C4-2B (cell line): ENCODE measurements at regions not wholly inside any gene's neighbourhood (a gene's known extent, or its start where the extent isn't known, plus 50 kb on each side); places are given as distances from the start of the nearest gene placed in this dataset.

ENCODE experiments used
- ZFX ChIP-seq: fragments of 450-650 bp; IDR thresholded peaks from 2 replicates; pipeline ENCODE4 v1.6.1; 2017
- TF ChIP-seq, protein P1 (sequence below): fragments of 450-650 bp; conservative IDR thresholded peaks from 2 replicates; pipeline ENCODE4 v1.5.1; 2017; ENCODE audit warnings: mild to moderate bottlenecking

- TF ChIP-seq, protein P1, sequence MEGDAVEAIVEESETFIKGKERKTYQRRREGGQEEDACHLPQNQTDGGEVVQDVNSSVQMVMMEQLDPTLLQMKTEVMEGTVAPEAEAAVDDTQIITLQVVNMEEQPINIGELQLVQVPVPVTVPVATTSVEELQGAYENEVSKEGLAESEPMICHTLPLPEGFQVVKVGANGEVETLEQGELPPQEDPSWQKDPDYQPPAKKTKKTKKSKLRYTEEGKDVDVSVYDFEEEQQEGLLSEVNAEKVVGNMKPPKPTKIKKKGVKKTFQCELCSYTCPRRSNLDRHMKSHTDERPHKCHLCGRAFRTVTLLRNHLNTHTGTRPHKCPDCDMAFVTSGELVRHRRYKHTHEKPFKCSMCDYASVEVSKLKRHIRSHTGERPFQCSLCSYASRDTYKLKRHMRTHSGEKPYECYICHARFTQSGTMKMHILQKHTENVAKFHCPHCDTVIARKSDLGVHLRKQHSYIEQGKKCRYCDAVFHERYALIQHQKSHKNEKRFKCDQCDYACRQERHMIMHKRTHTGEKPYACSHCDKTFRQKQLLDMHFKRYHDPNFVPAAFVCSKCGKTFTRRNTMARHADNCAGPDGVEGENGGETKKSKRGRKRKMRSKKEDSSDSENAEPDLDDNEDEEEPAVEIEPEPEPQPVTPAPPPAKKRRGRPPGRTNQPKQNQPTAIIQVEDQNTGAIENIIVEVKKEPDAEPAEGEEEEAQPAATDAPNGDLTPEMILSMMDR, result no peak
- no peak for TF ChIP-seq ZFX
Measured at GRCh38 chr7:45461026-45461425, 113.1 kb upstream of the ADCY1 start.
